BLaER1 treated with 17β-estradiol and CSF1 and Interleukin-3, amounts not matched to agents 10 nM and 100 nM (cell line): ENCODE measurements at regions not wholly inside any gene's neighbourhood (a gene's known extent, or its start where the extent isn't known, plus 50 kb on each side); places are given as distances from the start of the nearest gene placed in this dataset.

Source experiments
- H3K27ac ChIP-seq, 11 experiments: shearing (Covaris generic); formaldehyde crosslinking; 2 replicates each; pipeline ENCODE4 v1.8.1; 2022
- H3K27me3 ChIP-seq, 11 experiments: shearing (Covaris generic); formaldehyde crosslinking; 2 replicates each; pipeline ENCODE4 v1.8.1; 2022
- H3K36me3 ChIP-seq, 11 experiments: shearing (Covaris generic); formaldehyde crosslinking; 2 replicates each; pipeline ENCODE4 v1.8.1; 2022
- H3K4me1 ChIP-seq, 10 experiments: shearing (Covaris generic); formaldehyde crosslinking; 2 replicates each; pipeline ENCODE4 v1.8.1; 2022
- H3K4me2 ChIP-seq, 11 experiments: shearing (Covaris generic); formaldehyde crosslinking; 2 replicates each; pipeline ENCODE4 v1.8.1; 2022
- H3K4me3 ChIP-seq, 10 experiments: shearing (Covaris generic); formaldehyde crosslinking; 2 replicates each; pipeline ENCODE4 v1.8.1; 2022
- H3K9ac ChIP-seq, 11 experiments: shearing (Covaris generic); formaldehyde crosslinking; 2 replicates each; pipeline ENCODE4 v1.8.1; 2022
- H3K9me3 ChIP-seq, 11 experiments: shearing (Covaris generic); formaldehyde crosslinking; replicated peaks in 1 of 11; 2 replicates each; pipeline ENCODE4 v1.8.1; 2022
- H4K20me1 ChIP-seq, 11 experiments: shearing (Covaris generic); formaldehyde crosslinking; 2 replicates each; pipeline ENCODE4 v1.8.1; 2022
- Cebpa-rat ChIP-seq, 11 experiments: shearing (Covaris generic); IDR thresholded peaks; 2 replicates each; pipeline ENCODE4 v1.8.1; 2022

GRCh38 chr9:85158512-85158911, 489.0 kb downstream of the NTRK2 start:
- Histone ChIP-seq H3K4me2 (no peak overlapping the region), H3K27ac (no peak overlapping the region), H3K9me3 (peaks cover 6 to 12% (median 9%) of the 10 kb centered on the region in 11 experiments; a peak in 20 of 22 replicates), H3K36me3 (no peaks in the 10 kb centered on the region), H3K27me3 (no peaks in the 10 kb centered on the region), H3K4me1 (no peaks in the 10 kb centered on the region), H4K20me1 (no peaks in the 10 kb centered on the region), H3K4me3 (no peak overlapping the region), H3K9ac (no peak overlapping the region)
- TF ChIP-seq Cebpa-rat (IDR thresholded peaks at IDR 0.05), result no peak

GRCh38 chr9:85157772-85158171, 488.2 kb downstream of the NTRK2 start:
- Histone ChIP-seq H3K4me1 (no peaks in the 10 kb centered on the region), H3K36me3 (no peaks in the 10 kb centered on the region), H3K4me3 (no peak overlapping the region), H3K4me2 (no peak overlapping the region), H4K20me1 (no peaks in the 10 kb centered on the region), H3K27ac (no peak overlapping the region), H3K27me3 (no peaks in the 10 kb centered on the region), H3K9ac (no peak overlapping the region), H3K9me3 (peaks cover 5 to 9% (median 6%) of the 10 kb centered on the region in 11 experiments; a peak in 20 of 22 replicates)
- TF ChIP-seq Cebpa-rat (IDR thresholded peaks at IDR 0.05), result no peak

GRCh38 chr9:85156652-85157051, 487.1 kb downstream of the NTRK2 start:
- TF ChIP-seq Cebpa-rat (IDR thresholded peaks at IDR 0.05), result no peak
- no peak overlapping the region for H3K9ac ChIP-seq
- no peaks in the 10 kb centered on the region for H3K9me3 ChIP-seq
- no peaks in the 10 kb centered on the region for H4K20me1 ChIP-seq
- no peaks in the 10 kb centered on the region for H3K4me1 ChIP-seq
- no peaks in the 10 kb centered on the region for H3K36me3 ChIP-seq
- H3K27me3 ChIP-seq, result no peaks in the 10 kb centered on the region
- H3K27ac ChIP-seq, result no peak overlapping the region
- no peak overlapping the region for H3K4me2 ChIP-seq
- no peak overlapping the region for H3K4me3 ChIP-seq

- Histone ChIP-seq H3K36me3 (no peaks in the 10 kb centered on the region), H3K4me2 (no peak overlapping the region), H3K4me1 (no peaks in the 10 kb centered on the region), H3K9me3 (no peaks in the 10 kb centered on the region), H3K4me3 (no peak overlapping the region), H4K20me1 (no peaks in the 10 kb centered on the region), H3K9ac (no peak overlapping the region), H3K27ac (no peak overlapping the region), H3K27me3 (no peaks in the 10 kb centered on the region)
- no peak for TF ChIP-seq Cebpa-rat (IDR thresholded peaks at IDR 0.05)
These were observed 485.8 kb downstream of the NTRK2 start for GRCh38 chr9:85155352-85155751.

- no peaks in the 10 kb centered on the region for H3K4me1 ChIP-seq
- no peak overlapping the region for H3K4me3 ChIP-seq
- H3K27ac ChIP-seq, result no peak overlapping the region
- no peaks in the 10 kb centered on the region for H4K20me1 ChIP-seq
- H3K9me3 ChIP-seq, result no peaks in the 10 kb centered on the region
- H3K9ac ChIP-seq, result no peak overlapping the region
- H3K4me2 ChIP-seq, result no peak overlapping the region
- H3K27me3 ChIP-seq, result no peaks in the 10 kb centered on the region
- no peaks in the 10 kb centered on the region for H3K36me3 ChIP-seq
- TF ChIP-seq Cebpa-rat (IDR thresholded peaks at IDR 0.05), result no peak
These were observed 482.2 kb downstream of the NTRK2 start for GRCh38 chr9:85151741-85152140.

GRCh38 chr9:85151162-85151561, 481.6 kb downstream of the NTRK2 start:
- no peak overlapping the region for H3K4me3 ChIP-seq
- H3K36me3 ChIP-seq, result no peaks in the 10 kb centered on the region
- no peaks in the 10 kb centered on the region for H3K27me3 ChIP-seq
- H3K4me2 ChIP-seq, result no peak overlapping the region
- no peak overlapping the region for H3K9ac ChIP-seq
- H3K4me1 ChIP-seq, result no peaks in the 10 kb centered on the region
- H4K20me1 ChIP-seq, result no peaks in the 10 kb centered on the region
- no peak for TF ChIP-seq Cebpa-rat (IDR thresholded peaks at IDR 0.05)
- H3K27ac ChIP-seq, result no peak overlapping the region
- no peaks in the 10 kb centered on the region for H3K9me3 ChIP-seq

- no peaks in the 10 kb centered on the region for H4K20me1 ChIP-seq
- H3K4me2 ChIP-seq, result no peak overlapping the region
- no peaks in the 10 kb centered on the region for H3K27me3 ChIP-seq
- peaks cover 0 to 8% (median 0%) of the 10 kb centered on the region in 11 experiments; a peak in 1 of 22 replicates for H3K9me3 ChIP-seq
- no peaks in the 10 kb centered on the region for H3K36me3 ChIP-seq
- H3K4me3 ChIP-seq, result no peak overlapping the region
- no peak overlapping the region for H3K27ac ChIP-seq
- no peaks in the 10 kb centered on the region for H3K4me1 ChIP-seq
- TF ChIP-seq Cebpa-rat (IDR thresholded peaks at IDR 0.05), result no peak
- no peak overlapping the region for H3K9ac ChIP-seq
These were observed 477.6 kb downstream of the NTRK2 start for GRCh38 chr9:85147046-85147640.

GRCh38 chr9:85142968-85143367, 473.4 kb downstream of the NTRK2 start:
- no peak overlapping the region for H3K4me2 ChIP-seq
- H3K9ac ChIP-seq, result no peak overlapping the region
- H3K9me3 ChIP-seq, result peaks cover 0 to 8% (median 0%) of the 10 kb centered on the region in 11 experiments; a peak in 1 of 22 replicates
- no peak overlapping the region for H3K4me3 ChIP-seq
- no peaks in the 10 kb centered on the region for H3K36me3 ChIP-seq
- no peaks in the 10 kb centered on the region for H3K27me3 ChIP-seq
- no peaks in the 10 kb centered on the region for H3K4me1 ChIP-seq
- TF ChIP-seq Cebpa-rat (IDR thresholded peaks at IDR 0.05), result no peak
- H4K20me1 ChIP-seq, result no peaks in the 10 kb centered on the region
- H3K27ac ChIP-seq, result no peak overlapping the region

- Histone ChIP-seq H4K20me1 (no peaks in the 10 kb centered on the region), H3K9me3 (peaks cover 0 to 8% (median 0%) of the 10 kb centered on the region in 11 experiments; a peak in 1 of 22 replicates), H3K9ac (no peak overlapping the region), H3K36me3 (no peaks in the 10 kb centered on the region), H3K4me2 (no peak overlapping the region), H3K27ac (no peak overlapping the region), H3K4me3 (no peak overlapping the region), H3K4me1 (peaks cover 0 to 2% (median under 1%) of the 10 kb centered on the region in 10 experiments; a peak in 7 of 20 replicates), H3K27me3 (no peaks in the 10 kb centered on the region)
- TF ChIP-seq Cebpa-rat (IDR thresholded peaks at IDR 0.05), result no peak
These were observed 473.0 kb downstream of the NTRK2 start for GRCh38 chr9:85142496-85142911.

- H3K27ac ChIP-seq, result no peak overlapping the region
- no peak overlapping the region for H3K4me3 ChIP-seq
- TF ChIP-seq Cebpa-rat (IDR thresholded peaks at IDR 0.05), result no peak
- peaks cover 6 to 21% (median 17%) of the 10 kb centered on the region in 11 experiments; a peak in 21 of 22 replicates for H3K9me3 ChIP-seq
- H3K9ac ChIP-seq, result no peak overlapping the region
- peaks cover 13 to 17% (median 15%) of the 10 kb centered on the region in 10 experiments; a peak in 19 of 20 replicates for H3K4me1 ChIP-seq
- no peaks in the 10 kb centered on the region for H4K20me1 ChIP-seq
- no peaks in the 10 kb centered on the region for H3K36me3 ChIP-seq
- H3K4me2 ChIP-seq, result peak overlapping the region in 3 of 11 experiments; percentile 25 to 59 (median 49); a peak in 3 of 22 replicates
- H3K27me3 ChIP-seq, result no peaks in the 10 kb centered on the region
These were observed 468.2 kb downstream of the NTRK2 start for GRCh38 chr9:85137696-85138095.
